Thoracic aorta (tissue), 2 donors: ENCODE measurements at regions not wholly inside any gene's neighbourhood (a gene's known extent, or its start where the extent isn't known, plus 50 kb on each side); places are given as distances from the start of the nearest gene placed in this dataset.

Source experiments
- ATAC-seq: fragments of 150-250 bp; one replicate; pipeline ENCODE4 v1.8.0; 2017; ENCODE audit warnings: low read depth; ENCODE audit not compliant: insufficient number of reproducible peaks, low FRiP score
- DNase-seq: peaks from one replicate; pipeline ENCODE4 v3.0.0-alpha.2; 2020; ENCODE audit warnings: low spot score
- H3K27ac ChIP-seq, 2 donors: fragments of 200-600 bp; sonication (generic); 1 replicate in 1 of 2; 2 replicates in 1 of 2; pipeline ENCODE4 v1.5.1; 2016; ENCODE audit warnings: mild to moderate bottlenecking in 2 of 2, moderate library complexity in 2 of 2
- H3K27me3 ChIP-seq: fragments of 200-600 bp; sonication (generic); replicated peaks from 2 replicates; pipeline ENCODE4 v1.6.0; 2016; ENCODE audit warnings: mild to moderate bottlenecking; ENCODE audit not compliant: insufficient read depth
- H3K36me3 ChIP-seq: fragments of 200-600 bp; sonication (generic); one replicate; pipeline ENCODE4 v1.5.1; 2016
- H3K4me1 ChIP-seq, 2 donors: fragments of 200-600 bp; sonication (generic); 1 replicate in 1 of 2; 2 replicates in 1 of 2; pipeline versions ENCODE4 v1.5.1 to v1.6.0; 2016; ENCODE audit warnings: low read depth in 2 of 2, mild to moderate bottlenecking in 1 of 2; ENCODE audit not compliant: control insufficient read depth in 1 of 2
- H3K4me3 ChIP-seq: fragments of 200-600 bp; sonication (generic); 2 replicates; pipeline ENCODE4 v1.5.1; 2016; ENCODE audit warnings: mild to moderate bottlenecking
- H3K9me3 ChIP-seq: fragments of 200-600 bp; sonication (generic); 2 replicates; pipeline ENCODE4 v1.5.1; 2016
- CTCF ChIP-seq: fragments of 200-600 bp; sonication (generic); IDR thresholded peaks from one replicate; pipeline ENCODE4 v1.5.1; 2019; ENCODE audit warnings: antibody characterized with exemption

DNA sequence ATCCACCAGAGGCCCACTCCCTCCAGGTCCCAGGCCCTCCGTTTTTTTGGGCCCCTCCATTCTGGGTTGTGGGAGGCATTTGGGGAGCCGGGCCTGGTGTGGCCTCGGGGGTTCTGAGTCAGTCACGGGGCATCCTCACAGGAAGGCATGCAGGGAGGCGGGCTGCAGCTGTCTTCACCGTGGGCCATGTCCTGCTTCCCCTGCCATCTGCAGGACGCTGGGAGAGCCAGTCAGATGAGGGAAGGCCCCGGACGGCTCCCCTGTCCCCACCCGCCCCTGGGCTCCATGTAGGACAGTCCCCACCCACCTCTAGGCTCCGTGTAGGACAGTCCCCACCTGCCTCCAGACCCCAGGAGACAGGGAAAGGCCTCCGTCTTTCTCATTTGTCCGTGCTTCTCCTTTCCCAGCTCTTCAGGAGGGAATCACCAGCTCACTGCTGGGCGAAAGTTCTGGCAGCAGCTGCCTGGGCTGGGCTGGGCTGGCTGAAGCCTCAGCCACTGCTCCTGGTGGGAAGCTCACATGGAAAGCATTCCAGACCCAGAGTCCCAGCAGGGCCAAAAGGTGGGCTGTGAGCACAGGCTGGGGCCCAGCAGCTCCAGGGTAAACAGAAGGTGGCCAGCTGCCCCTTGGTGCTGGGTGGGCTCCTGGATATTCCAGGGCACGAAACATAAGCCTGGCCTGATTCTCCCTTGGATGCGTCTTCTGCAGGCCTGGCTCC is 217.8 kb downstream of the KIF26A start:
- no peak overlapping the region for H3K4me3 ChIP-seq
- peaks cover 3% of the 10 kb centered on the region for H3K9me3 ChIP-seq
- H3K27me3 ChIP-seq: no peaks in the 10 kb centered on the region
- TF ChIP-seq CTCF: no peak
- DNase-seq: no peak
- no peak overlapping the region for H3K27ac ChIP-seq
- no peaks in the 10 kb centered on the region for H3K4me1 ChIP-seq
- H3K36me3 ChIP-seq: no peaks in the 10 kb centered on the region
- no peak for ATAC-seq

GRCh38 chr14:104356738-104357688 is 218.6 kb downstream of the KIF26A start:
- no peaks in the 10 kb centered on the region for H3K36me3 ChIP-seq
- no peak for TF ChIP-seq CTCF
- DNase-seq: no peak
- H3K4me1 ChIP-seq: no peaks in the 10 kb centered on the region
- H3K27me3 ChIP-seq: no peaks in the 10 kb centered on the region
- H3K9me3 ChIP-seq: peaks cover 3% of the 10 kb centered on the region
- no peak for ATAC-seq
- H3K27ac ChIP-seq: no peak overlapping the region
- H3K4me3 ChIP-seq: no peak overlapping the region

- H3K4me1 ChIP-seq: no peaks in the 10 kb centered on the region
- no peaks in the 10 kb centered on the region for H3K36me3 ChIP-seq
- no peak overlapping the region for H3K27ac ChIP-seq
- H3K9me3 ChIP-seq: no peaks in the 10 kb centered on the region
- TF ChIP-seq CTCF: no peak
- DNase-seq: no peak
- H3K4me3 ChIP-seq: no peak overlapping the region
- no peak for ATAC-seq
- H3K27me3 ChIP-seq: no peaks in the 10 kb centered on the region
These were observed 219.5 kb downstream of the KIF26A start for GRCh38 chr14:104357689-104358527.

- Histone ChIP-seq H3K36me3 (no peaks in the 10 kb centered on the region), H3K4me3 (no peak overlapping the region), H3K4me1 (no peaks in the 10 kb centered on the region), H3K9me3 (no peaks in the 10 kb centered on the region), H3K27me3 (no peaks in the 10 kb centered on the region), H3K27ac (no peak overlapping the region)
- no peak for TF ChIP-seq CTCF
- DNase-seq: no peak
- ATAC-seq: no peak
These were observed 220.3 kb downstream of the KIF26A start for GRCh38 chr14:104358528-104359300.
